Heart left ventricle (tissue), 13 donors: ENCODE measurements at regions not wholly inside any gene's neighbourhood (a gene's known extent, or its start where the extent isn't known, plus 50 kb on each side); places are given as distances from the start of the nearest gene placed in this dataset.

Source experiments
- POLR2A ChIP-seq, 2 donors: fragments of 450-650 bp; IDR thresholded peaks; one replicate each; pipeline ENCODE4 v1.6.1; 2017; ENCODE audit warnings: antibody characterized with exemption in 2 of 2, mild to moderate bottlenecking in 2 of 2, moderate library complexity in 2 of 2
- TF ChIP-seq, protein P1 (sequence below), 12 donors: fragments of 200-600 bp; sonication (generic) in 4 of 12; IDR thresholded peaks; one replicate each; pipeline versions ENCODE4 v1.5.0 to v1.8.0; 2018 to 2022; ENCODE audit warnings: antibody characterized with exemption in 12 of 12, mild to moderate bottlenecking in 5 of 12
- donor health status: ischemic (EF 13 %, LVEDD 7.1; RV severe dilation, severe dysfunction).
- donor health status: DM: no; HTN: yes; CAD: no.
- donor health status: DM: no; HTN: no; CAD: no.
- donor health status: ischemic (EF 25% LVEDD 6.9; RV normal size, moderate dysfunction).
- donor health status: ischemic (EF 25% LVEDD 5.7; RV mildly dilated, moderate dysfunction).
- donor health status: ischemic (EF 35%, LVEDD 5.7; RV mildly dilated, moderate dysfunction).
- donor health status: nonischemic (EF 11% LVEDD 7.7; RV severe dilation, severe dysfunction).
- donor health status: DM: yes; HTN: yes; CAD: no.
- donor health status: PGD.
- donor health status: ischemic (EF 29% LVEDD 5.4; RV normal size, mild dysfunction).
- donor health status: nonischemic (EF 23%, LVEDD 6.1; RV moderate dilation, normal function).

DNA sequence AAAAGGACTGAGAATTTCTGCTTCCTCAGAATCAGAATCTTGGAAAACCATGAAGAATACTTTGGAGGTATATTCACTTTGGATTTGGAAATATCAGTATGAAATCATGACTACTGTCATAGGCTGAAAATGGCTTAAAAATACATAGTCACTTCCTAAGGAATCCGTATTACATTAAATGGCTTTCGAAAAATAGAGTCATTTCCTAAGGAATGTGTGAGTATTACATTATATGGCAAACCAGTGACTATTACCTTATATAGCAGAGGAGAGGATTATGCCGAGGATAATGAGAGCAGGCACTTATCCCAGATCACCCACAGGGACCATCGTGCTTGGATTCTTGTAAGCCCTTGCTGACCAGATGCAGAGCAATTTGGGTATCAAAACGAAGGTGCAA, 1471.8 kb downstream of the EFNB2 start:
- TF ChIP-seq, protein P1, sequence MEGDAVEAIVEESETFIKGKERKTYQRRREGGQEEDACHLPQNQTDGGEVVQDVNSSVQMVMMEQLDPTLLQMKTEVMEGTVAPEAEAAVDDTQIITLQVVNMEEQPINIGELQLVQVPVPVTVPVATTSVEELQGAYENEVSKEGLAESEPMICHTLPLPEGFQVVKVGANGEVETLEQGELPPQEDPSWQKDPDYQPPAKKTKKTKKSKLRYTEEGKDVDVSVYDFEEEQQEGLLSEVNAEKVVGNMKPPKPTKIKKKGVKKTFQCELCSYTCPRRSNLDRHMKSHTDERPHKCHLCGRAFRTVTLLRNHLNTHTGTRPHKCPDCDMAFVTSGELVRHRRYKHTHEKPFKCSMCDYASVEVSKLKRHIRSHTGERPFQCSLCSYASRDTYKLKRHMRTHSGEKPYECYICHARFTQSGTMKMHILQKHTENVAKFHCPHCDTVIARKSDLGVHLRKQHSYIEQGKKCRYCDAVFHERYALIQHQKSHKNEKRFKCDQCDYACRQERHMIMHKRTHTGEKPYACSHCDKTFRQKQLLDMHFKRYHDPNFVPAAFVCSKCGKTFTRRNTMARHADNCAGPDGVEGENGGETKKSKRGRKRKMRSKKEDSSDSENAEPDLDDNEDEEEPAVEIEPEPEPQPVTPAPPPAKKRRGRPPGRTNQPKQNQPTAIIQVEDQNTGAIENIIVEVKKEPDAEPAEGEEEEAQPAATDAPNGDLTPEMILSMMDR (IDR thresholded peaks at IDR 0.05): no peak
- TF ChIP-seq POLR2A (IDR thresholded peaks at IDR 0.05): no peak
